Stimulated activated CD4-positive, alpha-beta T cell treated with anti-CD3 and anti-CD28 coated beads, Interleukin-2, amount 100 ng/mL, for 24 hours (primary cell): ENCODE measurements at regions not wholly inside any gene's neighbourhood (a gene's known extent, or its start where the extent isn't known, plus 50 kb on each side); places are given as distances from the start of the nearest gene placed in this dataset.

ENCODE experiments used
- DNase-seq, 2 donors: peaks; one replicate each; pipeline ENCODE4 v3.0.0-alpha.2; 2020

GRCh38 chr6:149218915-149219314, 98.6 kb upstream of the TAB2 start:
- no peak for DNase-seq

- no peak for DNase-seq
These were observed 96.4 kb upstream of the TAB2 start for GRCh38 chr6:149220882-149221773.

- no peak for DNase-seq
These were observed 95.8 kb upstream of the TAB2 start for GRCh38 chr6:149221774-149222070.

GRCh38 chr6:149223120-149223903, 94.2 kb upstream of the TAB2 start:
- DNase-seq: no peak

GRCh38 chr6:149223904-149224351, 93.6 kb upstream of the TAB2 start:
- no peak for DNase-seq

- DNase-seq: no peak
These were observed 93.1 kb upstream of the TAB2 start for GRCh38 chr6:149224399-149224798.

GRCh38 chr6:149225370-149225769, 92.1 kb upstream of the TAB2 start:
- no peak for DNase-seq

- DNase-seq: no peak
These were observed 91.6 kb upstream of the TAB2 start for GRCh38 chr6:149225946-149226345.

GRCh38 chr6:149227796-149228195, 89.7 kb upstream of the TAB2 start:
- DNase-seq: no peak

- no peak for DNase-seq
These were observed 89.1 kb upstream of the TAB2 start for GRCh38 chr6:149228311-149228955.

- no peak for DNase-seq
These were observed 88.4 kb upstream of the TAB2 start for GRCh38 chr6:149229096-149229495.

GRCh38 chr6:149230712-149231460, 86.6 kb upstream of the TAB2 start:
- DNase-seq: no peak

GRCh38 chr6:149231778-149232177, 85.7 kb upstream of the TAB2 start:
- DNase-seq: no peak

GRCh38 chr6:149233056-149233715, 84.3 kb upstream of the TAB2 start:
- DNase-seq: peak; percentile 43 to 55

GRCh38 chr6:149234051-149234962, 83.2 kb upstream of the TAB2 start:
- DNase-seq: peak; percentile 47 to 52

- no peak for DNase-seq
These were observed 82.4 kb upstream of the TAB2 start for GRCh38 chr6:149235130-149235561.

- DNase-seq: no peak
These were observed 80.9 kb upstream of the TAB2 start for GRCh38 chr6:149236589-149236988.

GRCh38 chr6:149237464-149237863, 80.0 kb upstream of the TAB2 start:
- DNase-seq: no peak

GRCh38 chr6:149239573-149240209, 77.8 kb upstream of the TAB2 start:
- DNase-seq: no peak

GRCh38 chr6:149242883-149243282, 74.6 kb upstream of the TAB2 start:
- DNase-seq: no peak

- DNase-seq: no peak
These were observed 73.4 kb upstream of the TAB2 start for GRCh38 chr6:149244105-149244504.
